ENCODE measurements at regions not wholly inside any gene's neighbourhood (a gene's known extent, or its start where the extent isn't known, plus 50 kb on each side); places are given as distances from the start of the nearest gene placed in this dataset.

GRCh38 chr2:200761266-200761665 is 50.4 kb upstream of the BZW1 start:
- dilution Hi-C loops (cut with MboI; ENCODE audit: extremely low pct_ligation_motif_present, low sequenced_read_pairs), result no loop called here
- DNase-seq (ENCODE audit: low read depth, low spot score), result peak; percentile 71
- Histone ChIP-seq H2AFZ (ENCODE audit: low read depth, low read length) (peak overlapping the region; percentile 10), H3K9ac (replicated peaks; ENCODE audit: extremely low read depth, insufficient read depth, low read length) (no peak overlapping the region), H3K4me1 (ENCODE audit: control insufficient read depth, extremely low read depth, insufficient read depth, low read length) (peaks cover 60% of the 10 kb centered on the region), H3K27me3 (ENCODE audit: control insufficient read depth in 2 of 2, insufficient read depth in 2 of 2, low read length in 2 of 2) (no peaks in the 10 kb centered on the region), H4K20me1 (replicated peaks; ENCODE audit: control insufficient read depth, extremely low read depth, insufficient read depth, low read length) (no peaks in the 10 kb centered on the region), H3K9me1 (replicated peaks; ENCODE audit: control insufficient read depth, extremely low read depth, insufficient read depth, low read length) (no peaks in the 10 kb centered on the region), H3K27ac (ENCODE audit: insufficient read depth, low read depth, low read length) (peak overlapping the region; percentile 6), H3K36me3 (ENCODE audit: control insufficient read depth in 2 of 2, extremely low read depth in 1 of 2, insufficient read depth in 2 of 2, low read length in 2 of 2) (no peaks in the 10 kb centered on the region), H3K4me3 (replicated peaks in 1 of 3; ENCODE audit: insufficient read depth in 1 of 3, low read depth in 1 of 3, low read length in 3 of 3) (no peak overlapping the region), H3K4me2 (ENCODE audit: insufficient read depth, low read length) (peak overlapping the region; percentile 20), H3K79me2 (ENCODE audit: control insufficient read depth, insufficient read depth, low read length) (no peaks in the 10 kb centered on the region), H3K9me3 (replicated peaks; ENCODE audit: control insufficient read depth, insufficient read depth, low read length) (no peaks in the 10 kb centered on the region)
- ChIA-PET POLR2A (interaction anchor here (0.5 to 0.8 kb wide), 2 partner anchors 27 to 59 kb away, joined by 3 to 5 read pairs; no protein-coding TSS in a partner anchor), CTCF (interaction anchor here (0.7 to 1.6 kb wide), 6 partner anchors 11 to 48 kb away, joined by 3 to 8 read pairs (median 4); no protein-coding TSS in a partner anchor)
- FAIRE-seq, result peak; percentile 85
- BruUV-seq (replicated peaks), result no TSS peak
- no peak for TF ChIP-seq GATA2 (IDR thresholded peaks at IDR 0.05; ENCODE audit: insufficient read depth, insufficient read length, low read depth, low read length)
- peak; percentile 32 for TF ChIP-seq POLR2AphosphoS5 (IDR thresholded peaks at IDR 0.05; ENCODE audit: insufficient read depth, low read depth, low read length)
- TF ChIP-seq CTCF (IDR thresholded peaks at IDR 0.05; ENCODE audit: extremely low read depth in 1 of 2, insufficient read depth in 1 of 2, low read depth in 1 of 2, low read length in 2 of 2), result no peak
- peak; percentile 46 for TF ChIP-seq FOS (IDR thresholded peaks at IDR 0.05; ENCODE audit: borderline replicate concordance, insufficient read depth, low read length)
- TF ChIP-seq MAX (IDR thresholded peaks at IDR 0.05; ENCODE audit: insufficient read depth, insufficient read length), result no peak
- TF ChIP-seq JUN (IDR thresholded peaks at IDR 0.05; ENCODE audit: borderline replicate concordance, insufficient read depth, insufficient read length, low read depth), result peak; percentile 24
- intact Hi-C loops (cut with micrococcal nuclease), result loop anchor here (1.0 kb wide), 1 partner anchor 19 kb away; no protein-coding TSS in a partner anchor

Data from endothelial cell of umbilical vein (primary cell).